Astrocyte (in vitro differentiated cells and primary cell): ENCODE measurements at regions not wholly inside any gene's neighbourhood (a gene's known extent, or its start where the extent isn't known, plus 50 kb on each side); places are given as distances from the start of the nearest gene placed in this dataset.

Experiments
- DNase-seq: peaks from one replicate; pipeline ENCODE4 v3.0.0-alpha.2; 2010; ENCODE audit warnings: low read depth
- FAIRE-seq: peaks from 2 replicates; lab custom pipeline; 2011; peaks lifted over from hg19 to GRCh38; lab: Jason Lieb, UNC
- H2AFZ ChIP-seq: 2 replicates; pipeline ENCODE4 v1.6.0; 2012; ENCODE audit warnings: low read depth, low read length, inconsistent platforms
- H3K27ac ChIP-seq: 2 replicates; pipeline ENCODE4 v1.5.1; 2011; ENCODE audit warnings: low read depth, low read length, inconsistent platforms
- H3K27me3 ChIP-seq: 2 replicates; pipeline ENCODE4 v1.6.0; 2011; ENCODE audit warnings: low read length, inconsistent platforms; ENCODE audit not compliant: insufficient read depth
- H3K36me3 ChIP-seq: 2 replicates; pipeline ENCODE4 v1.5.1; 2011; ENCODE audit warnings: low read length, inconsistent platforms; ENCODE audit not compliant: insufficient read depth
- H3K4me1 ChIP-seq: 2 replicates; pipeline ENCODE4 v1.5.1; 2011; ENCODE audit warnings: low read length, inconsistent platforms; ENCODE audit not compliant: insufficient read depth
- H3K4me2 ChIP-seq: 2 replicates; pipeline ENCODE4 v1.6.0; 2012; ENCODE audit warnings: low read length, inconsistent platforms
- H3K4me3 ChIP-seq: 2 replicates; pipeline ENCODE4 v1.5.1; 2011; ENCODE audit warnings: low read depth, mild to moderate bottlenecking, low read length, inconsistent platforms; ENCODE audit not compliant: insufficient read depth
- H3K79me2 ChIP-seq: 2 replicates; pipeline ENCODE4 v1.6.0; 2012; ENCODE audit warnings: mild to moderate bottlenecking, low read length, inconsistent platforms; ENCODE audit not compliant: insufficient read depth
- H3K9ac ChIP-seq: 2 replicates; pipeline ENCODE4 v1.6.0; 2012; ENCODE audit warnings: mild to moderate bottlenecking, low read length, inconsistent platforms
- H3K9me3 ChIP-seq: 2 replicates; pipeline ENCODE4 v1.5.1; 2012; ENCODE audit warnings: low read depth, mild to moderate bottlenecking, low read length, inconsistent platforms; ENCODE audit not compliant: insufficient read depth
- H4K20me1 ChIP-seq: 2 replicates; pipeline ENCODE4 v1.6.0; 2012; ENCODE audit warnings: low read length, inconsistent platforms; ENCODE audit not compliant: insufficient read depth
- H3K27ac Mint-ChIP-seq: one replicate; pipeline ENCODE4 v1.8.0; 2021; ENCODE audit warnings: mild to moderate bottlenecking, mixed read lengths; ENCODE audit not compliant: unreplicated experiment
- H3K27me3 Mint-ChIP-seq: one replicate; pipeline ENCODE4 v1.8.0; 2021; ENCODE audit warnings: low read depth, mixed read lengths; ENCODE audit not compliant: unreplicated experiment
- H3K36me3 Mint-ChIP-seq: one replicate; pipeline ENCODE4 v1.8.0; 2021; ENCODE audit warnings: low read depth, mixed read lengths; ENCODE audit not compliant: unreplicated experiment
- H3K4me1 Mint-ChIP-seq: one replicate; pipeline ENCODE4 v1.8.0; 2021; ENCODE audit warnings: low read depth, mixed read lengths; ENCODE audit not compliant: unreplicated experiment
- H3K4me3 Mint-ChIP-seq: one replicate; pipeline ENCODE4 v1.8.0; 2021; ENCODE audit warnings: mild to moderate bottlenecking, moderate library complexity, mixed read lengths; ENCODE audit not compliant: unreplicated experiment
- H3K9me3 Mint-ChIP-seq: one replicate; pipeline ENCODE4 v1.8.0; 2021; ENCODE audit warnings: mild to moderate bottlenecking, mixed read lengths; ENCODE audit not compliant: unreplicated experiment
- EZH2 ChIP-seq: IDR thresholded peaks from 2 replicates; pipeline ENCODE4 v1.6.1; 2012; ENCODE audit warnings: mild to moderate bottlenecking, low read length, inconsistent platforms; ENCODE audit not compliant: insufficient read depth
- TF ChIP-seq, protein P1 (sequence below): IDR thresholded peaks from 2 replicates; pipeline ENCODE4 v1.5.1; 2011; ENCODE audit warnings: low read depth, mild to moderate bottlenecking, inconsistent platforms, low read length, moderate library complexity; ENCODE audit not compliant: insufficient read depth

DNA sequence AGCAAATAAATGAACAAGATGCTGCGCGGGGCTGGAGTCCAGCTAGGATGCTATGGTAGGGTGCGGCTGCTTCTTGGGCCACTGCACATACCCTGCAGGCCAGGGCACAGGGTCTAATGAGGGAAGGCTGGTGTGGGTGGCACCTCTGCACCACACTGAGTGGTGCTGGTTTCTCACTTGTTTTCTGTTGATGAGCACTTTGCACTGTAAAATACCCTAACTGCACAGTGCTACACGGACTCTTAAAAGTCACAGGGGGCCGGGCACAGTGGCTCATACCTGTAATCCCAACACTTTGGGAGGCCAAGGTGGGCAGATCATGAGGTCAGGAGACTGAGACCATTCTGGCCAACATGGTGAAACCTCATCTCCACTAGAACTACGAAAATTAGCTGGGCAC lies 52.7 kb upstream of the DMRT1 start:
- Mint-ChIP-seq H3K36me3 (no peaks in the 10 kb centered on the region), H3K4me1 (no peaks in the 10 kb centered on the region), H3K9me3 (peaks cover 5% of the 10 kb centered on the region), H3K4me3 (no peak overlapping the region), H3K27ac (no peak overlapping the region), H3K27me3 (no peaks in the 10 kb centered on the region)
- Histone ChIP-seq H4K20me1 (no peaks in the 10 kb centered on the region), H3K79me2 (no peaks in the 10 kb centered on the region), H3K4me3 (no peak overlapping the region), H3K9me3 (no peaks in the 10 kb centered on the region), H3K9ac (no peak overlapping the region), H3K36me3 (no peaks in the 10 kb centered on the region), H3K4me2 (no peak overlapping the region), H2AFZ (no peak overlapping the region), H3K27ac (no peak overlapping the region), H3K4me1 (no peaks in the 10 kb centered on the region), H3K27me3 (no peaks in the 10 kb centered on the region)
- no peak for DNase-seq
- FAIRE-seq = no peak
- TF ChIP-seq, protein P1, sequence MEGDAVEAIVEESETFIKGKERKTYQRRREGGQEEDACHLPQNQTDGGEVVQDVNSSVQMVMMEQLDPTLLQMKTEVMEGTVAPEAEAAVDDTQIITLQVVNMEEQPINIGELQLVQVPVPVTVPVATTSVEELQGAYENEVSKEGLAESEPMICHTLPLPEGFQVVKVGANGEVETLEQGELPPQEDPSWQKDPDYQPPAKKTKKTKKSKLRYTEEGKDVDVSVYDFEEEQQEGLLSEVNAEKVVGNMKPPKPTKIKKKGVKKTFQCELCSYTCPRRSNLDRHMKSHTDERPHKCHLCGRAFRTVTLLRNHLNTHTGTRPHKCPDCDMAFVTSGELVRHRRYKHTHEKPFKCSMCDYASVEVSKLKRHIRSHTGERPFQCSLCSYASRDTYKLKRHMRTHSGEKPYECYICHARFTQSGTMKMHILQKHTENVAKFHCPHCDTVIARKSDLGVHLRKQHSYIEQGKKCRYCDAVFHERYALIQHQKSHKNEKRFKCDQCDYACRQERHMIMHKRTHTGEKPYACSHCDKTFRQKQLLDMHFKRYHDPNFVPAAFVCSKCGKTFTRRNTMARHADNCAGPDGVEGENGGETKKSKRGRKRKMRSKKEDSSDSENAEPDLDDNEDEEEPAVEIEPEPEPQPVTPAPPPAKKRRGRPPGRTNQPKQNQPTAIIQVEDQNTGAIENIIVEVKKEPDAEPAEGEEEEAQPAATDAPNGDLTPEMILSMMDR = no peak
- no peak for TF ChIP-seq EZH2
